Transverse colon (tissue), 4 donors: ENCODE measurements at regions not wholly inside any gene's neighbourhood (a gene's known extent, or its start where the extent isn't known, plus 50 kb on each side); places are given as distances from the start of the nearest gene placed in this dataset.

Source experiments
- DNase-seq: peaks from one replicate; pipeline ENCODE4 v3.0.0-alpha.2; 2019
- H3K27ac ChIP-seq, 4 donors: fragments of 200-600 bp; sonication (generic); 2 replicates each; pipeline ENCODE4 v1.5.1; 2016 to 2018; ENCODE audit warnings: inconsistent platforms in 4 of 4
- H3K27me3 ChIP-seq: fragments of 200-600 bp; sonication (generic); 2 replicates; pipeline ENCODE4 v1.5.1; 2017; ENCODE audit warnings: inconsistent platforms
- H3K36me3 ChIP-seq, 4 donors: fragments of 200-600 bp; sonication (generic); 2 replicates each; pipeline ENCODE4 v1.5.1; 2017 to 2019; ENCODE audit warnings: inconsistent platforms in 4 of 4
- H3K4me1 ChIP-seq, 4 donors: fragments of 200-600 bp; sonication (generic); 2 replicates each; pipeline ENCODE4 v1.5.1; 2017 to 2020; ENCODE audit warnings: inconsistent platforms in 4 of 4
- H3K4me3 ChIP-seq, 4 donors: fragments of 200-600 bp; sonication (generic); 1 replicate in 1 of 4; 2 replicates in 3 of 4; pipeline versions ENCODE4 v1.5.1 to v1.6.1; 2017 to 2019; ENCODE audit warnings: inconsistent platforms in 4 of 4
- H3K9me3 ChIP-seq, 2 donors: fragments of 200-600 bp; sonication (generic); 2 replicates each; pipeline ENCODE4 v1.5.1; 2017 to 2019; ENCODE audit warnings: inconsistent platforms in 2 of 2
- CTCF ChIP-seq, 5 experiments: fragments of 200-600 bp in 3 of 5; fragments of 450-650 bp in 2 of 5; sonication (generic) in 3 of 5; IDR thresholded peaks; 1 replicate in 2 of 5; 2 replicates in 3 of 5; pipeline ENCODE4 v1.5.1; 2016 to 2017; ENCODE audit warnings: antibody characterized with exemption in 5 of 5, inconsistent platforms in 3 of 5, mild to moderate bottlenecking in 2 of 5, moderate library complexity in 1 of 5
- EP300 ChIP-seq: sonication (generic); formaldehyde crosslinking; IDR thresholded peaks from one replicate; pipeline ENCODE4 v1.6.1; 2017; ENCODE audit warnings: antibody characterized with exemption, low read depth
- POLR2A ChIP-seq: fragments of 450-650 bp; IDR thresholded peaks from one replicate; pipeline ENCODE4 v1.6.1; 2016; ENCODE audit warnings: antibody characterized with exemption, mild to moderate bottlenecking, moderate library complexity
- POLR2AphosphoS5 ChIP-seq, 3 donors: sonication (generic); formaldehyde crosslinking; IDR thresholded peaks; one replicate each; pipeline ENCODE4 v1.6.1; 2016; ENCODE audit warnings: antibody characterized with exemption in 3 of 3
- WGBS, 2 donors: methylation state at CpG; one replicate each; pipeline ENCODE4 v1.1.5; 2018; ENCODE audit warnings: low coverage in 1 of 2; 5-methylcytosine and 5-hydroxymethylcytosine counted together
- in situ Hi-C, 4 donors: fragments of 200-750 bp; cut with MboI; loops; one replicate each; pipeline versions ENCODE4 v1.15.0 to v1.15.1; 2017; ENCODE audit warnings: low sequenced_read_pairs in 3 of 4, low pct_ligation_motif_present in 1 of 4, low pct_unique_long_range_greater_than_20kb in 1 of 4
- intact Hi-C: fragments of 100-400 bp; cut with DNase I; formaldehyde crosslinking; loops from one replicate; pipeline ENCODE4 v1.15.1; 2023; ENCODE audit warnings: low total_unique reads

DNA sequence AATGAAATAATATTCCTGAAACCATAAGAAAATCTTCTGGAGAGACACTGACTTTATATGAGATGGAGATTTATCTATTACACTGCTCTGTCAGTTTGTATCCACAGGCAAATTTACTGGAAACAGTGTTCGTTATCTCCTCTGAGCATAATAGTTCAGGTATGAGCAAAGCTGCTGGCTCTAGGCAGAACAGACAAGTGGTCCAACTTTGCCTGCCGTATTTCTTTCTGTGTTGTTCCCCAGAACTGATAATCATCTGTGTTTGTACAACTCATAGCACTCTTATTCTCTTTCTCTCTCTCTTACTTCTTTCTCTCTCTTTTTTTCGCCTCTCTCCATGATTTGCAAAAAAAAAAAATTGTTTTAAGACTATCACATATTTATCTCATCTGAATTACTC lies 623.8 kb upstream of the CHORDC1 start:
- no peaks in the 10 kb centered on the region for H3K27me3 ChIP-seq
- no peak for TF ChIP-seq EP300
- no peak for TF ChIP-seq POLR2AphosphoS5 (IDR thresholded peaks at IDR 0.05)
- TF ChIP-seq CTCF (IDR thresholded peaks at IDR 0.05) = no peak
- no peak for TF ChIP-seq POLR2A
- H3K9me3 ChIP-seq = no peaks in the 10 kb centered on the region
- DNase-seq = no peak
- 53 to 70% methylated on average over 3 of the region's 3 CpGs for WGBS, 2 donors
- no peak overlapping the region for H3K4me3 ChIP-seq
- no peaks in the 10 kb centered on the region for H3K4me1 ChIP-seq
- in situ Hi-C loops (no loop called here), intact Hi-C loops (no loop called here)
- H3K27ac ChIP-seq = no peak overlapping the region
- H3K36me3 ChIP-seq = no peaks in the 10 kb centered on the region

- Histone ChIP-seq H3K4me3 (no peak overlapping the region), H3K27me3 (no peaks in the 10 kb centered on the region), H3K27ac (no peak overlapping the region), H3K36me3 (no peaks in the 10 kb centered on the region), H3K4me1 (no peaks in the 10 kb centered on the region), H3K9me3 (no peaks in the 10 kb centered on the region)
- DNase-seq = no peak
- intact Hi-C loops (no loop called here), in situ Hi-C loops (no loop called here)
- 72 to 73% methylated on average over 2 of the region's 2 CpGs for WGBS, 2 donors
- TF ChIP-seq POLR2A = no peak
- no peak for TF ChIP-seq EP300
These were observed 623.0 kb upstream of the CHORDC1 start for GRCh38 chr11:90845799-90846198.

DNA sequence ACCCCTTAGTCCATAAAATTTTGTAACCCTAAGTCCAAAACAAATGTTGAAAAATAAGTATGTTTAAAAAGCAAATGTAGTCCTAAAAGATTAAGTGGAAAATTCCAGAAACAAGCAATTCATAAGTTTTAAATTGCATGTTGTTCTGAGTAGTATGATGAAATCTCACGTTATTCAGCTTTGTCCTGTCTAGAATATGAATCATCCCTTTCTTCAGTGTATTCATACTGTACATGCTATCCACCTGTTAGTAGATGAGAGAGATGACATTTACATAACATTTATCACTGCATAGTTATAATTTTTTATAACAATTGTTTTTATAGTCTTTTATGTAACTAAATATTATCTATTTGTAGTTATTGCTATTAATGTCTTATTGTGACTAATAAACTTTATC lies 622.3 kb upstream of the CHORDC1 start:
- Histone ChIP-seq H3K27me3 (no peaks in the 10 kb centered on the region), H3K27ac (no peak overlapping the region), H3K4me3 (no peak overlapping the region), H3K9me3 (no peaks in the 10 kb centered on the region), H3K36me3 (no peaks in the 10 kb centered on the region), H3K4me1 (no peaks in the 10 kb centered on the region)
- in situ Hi-C loops = no loop called here
- TF ChIP-seq POLR2A = no peak
- TF ChIP-seq CTCF (IDR thresholded peaks at IDR 0.05) = no peak
- TF ChIP-seq EP300 = no peak
- TF ChIP-seq POLR2AphosphoS5 (IDR thresholded peaks at IDR 0.05) = no peak
- WGBS, 2 donors = 25 to 49% methylated on average over 1 of the region's 1 CpG
- no peak for DNase-seq
- intact Hi-C loops = no loop called here

DNA sequence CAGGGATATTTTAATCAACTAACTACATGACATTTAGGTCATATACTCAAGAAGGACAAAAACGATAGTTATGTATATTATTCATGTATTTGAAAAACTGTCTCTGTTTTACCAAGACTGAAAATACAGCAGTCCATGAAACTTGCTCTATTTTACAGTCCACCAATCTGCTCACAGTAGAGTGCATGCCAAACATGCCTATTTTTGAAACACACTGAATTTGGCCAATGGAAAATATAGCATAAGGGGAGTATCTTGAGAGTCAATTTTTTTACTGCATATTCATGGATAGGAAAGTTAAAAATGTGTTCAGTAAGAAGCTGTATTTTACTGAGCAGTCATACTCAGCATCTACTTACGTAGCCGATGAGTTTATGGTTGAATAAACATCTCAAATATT lies 621.2 kb upstream of the CHORDC1 start:
- Histone ChIP-seq H3K9me3 (no peaks in the 10 kb centered on the region), H3K27ac (no peak overlapping the region), H3K4me3 (no peak overlapping the region), H3K27me3 (no peaks in the 10 kb centered on the region), H3K4me1 (no peaks in the 10 kb centered on the region), H3K36me3 (no peaks in the 10 kb centered on the region)
- intact Hi-C loops = no loop called here
- 68 to 83% methylated on average over 3 of the region's 3 CpGs for WGBS, 2 donors
- in situ Hi-C loops = no loop called here
- no peak for DNase-seq
- no peak for TF ChIP-seq POLR2A
- no peak for TF ChIP-seq EP300
- no peak for TF ChIP-seq CTCF (IDR thresholded peaks at IDR 0.05)
- TF ChIP-seq POLR2AphosphoS5 (IDR thresholded peaks at IDR 0.05) = no peak

DNA sequence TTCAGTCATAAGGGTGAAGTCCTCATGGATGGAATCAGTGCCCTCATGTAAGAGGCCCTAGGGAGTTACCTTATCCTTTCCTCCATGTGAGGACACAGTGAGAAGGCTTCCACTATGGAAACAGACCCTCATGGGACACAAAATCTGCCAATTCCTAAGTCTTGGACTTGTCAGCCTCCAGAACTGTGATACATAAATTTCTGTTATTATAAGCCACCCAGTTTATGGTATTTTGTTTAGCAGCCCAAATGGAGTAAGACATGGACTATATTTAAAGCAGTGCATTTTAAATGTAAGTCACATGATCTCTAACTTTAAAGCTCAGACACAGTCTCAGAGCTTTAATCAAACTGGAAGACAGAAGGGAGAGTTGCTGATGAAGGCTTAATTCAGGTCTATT lies 619.8 kb upstream of the CHORDC1 start:
- H3K4me3 ChIP-seq = no peak overlapping the region
- H3K36me3 ChIP-seq = no peaks in the 10 kb centered on the region
- H3K9me3 ChIP-seq = peaks cover 0 to 2% of the 10 kb centered on the region in 2 donors
- H3K27ac ChIP-seq = no peak overlapping the region
- intact Hi-C loops = no loop called here
- in situ Hi-C loops = no loop called here
- H3K4me1 ChIP-seq = no peaks in the 10 kb centered on the region
- TF ChIP-seq CTCF (IDR thresholded peaks at IDR 0.05) (no peak), POLR2AphosphoS5 (IDR thresholded peaks at IDR 0.05) (no peak), POLR2A (no peak), EP300 (no peak)
- DNase-seq = no peak
- no peaks in the 10 kb centered on the region for H3K27me3 ChIP-seq
